Endothelial cell of umbilical vein (primary cell): ENCODE measurements at regions not wholly inside any gene's neighbourhood (a gene's known extent, or its start where the extent isn't known, plus 50 kb on each side); places are given as distances from the start of the nearest gene placed in this dataset.

Experiments used
- BruUV-seq: library from RNA; stranded (reverse); fragments of 400-500 nt; replicated peaks from 2 replicates; lab custom pipeline; 2021; lab: Mats Ljungman, UMichigan
- CTCF ChIA-PET: fragments of 300-600, 350-600 bp; sonication (Branson Sonifier 250); formaldehyde crosslinking; loops from one replicate; lab custom pipeline; 2021; ENCODE audit warnings: antibody characterized with exemption, inconsistent platforms; lab: Charles Lee
- POLR2A ChIA-PET: fragments of 300-600, 350-600 bp; sonication (Branson Sonifier 250); formaldehyde crosslinking; loops from one replicate; lab custom pipeline; 2021; ENCODE audit warnings: antibody characterized with exemption, inconsistent platforms; lab: Charles Lee
- DNase-seq: peaks from one replicate; pipeline ENCODE4 v3.0.0-alpha.2; 2011; ENCODE audit warnings: low read depth, low spot score
- FAIRE-seq: peaks from 2 replicates; lab custom pipeline; 2011; peaks lifted over from hg19 to GRCh38; lab: Jason Lieb, UNC
- H2AFZ ChIP-seq: 2 replicates; pipeline ENCODE4 v1.6.0; 2012; ENCODE audit warnings: low read depth, low read length, control low read depth, inconsistent platforms
- H3K27ac ChIP-seq: 2 replicates; pipeline ENCODE4 v1.5.1; 2011; ENCODE audit warnings: low read depth, mild to moderate bottlenecking, control low read depth, low read length, moderate library complexity; ENCODE audit not compliant: insufficient read depth
- H3K27me3 ChIP-seq, 2 experiments: 2 replicates each; pipeline versions ENCODE4 v1.6.0 to v1.6.1; 2011; ENCODE audit warnings: low read length in 2 of 2, mixed read lengths in 1 of 2; ENCODE audit not compliant: control insufficient read depth in 2 of 2, insufficient read depth in 2 of 2
- H3K36me3 ChIP-seq, 2 experiments: 2 replicates in 1 of 2; 3 replicates in 1 of 2; pipeline ENCODE4 v1.5.1; 2011; ENCODE audit warnings: low read length in 2 of 2, mild to moderate bottlenecking in 1 of 2, moderate library complexity in 1 of 2; ENCODE audit not compliant: control insufficient read depth in 2 of 2, insufficient read depth in 2 of 2; ENCODE audit errors: extremely low read depth in 1 of 2
- H3K4me1 ChIP-seq: 3 replicates; pipeline ENCODE4 v1.5.1; 2011; ENCODE audit warnings: mild to moderate bottlenecking, low read length; ENCODE audit not compliant: control insufficient read depth, insufficient read depth; ENCODE audit errors: extremely low read depth
- H3K4me2 ChIP-seq: 2 replicates; pipeline ENCODE4 v1.6.1; 2011; ENCODE audit warnings: low read length, control low read depth, mixed read lengths; ENCODE audit not compliant: insufficient read depth
- H3K4me3 ChIP-seq, 3 experiments: fragments of 200-600 bp in 1 of 3; sonication (generic), shearing (Covaris generic) in 1 of 3; replicated peaks in 1 of 3; 2 replicates each; pipeline ENCODE4 v1.5.1; 2011 to 2016; ENCODE audit warnings: control low read depth in 3 of 3, low read length in 3 of 3, mild to moderate bottlenecking in 2 of 3, inconsistent platforms in 1 of 3, low read depth in 1 of 3, moderate library complexity in 1 of 3; ENCODE audit not compliant: insufficient read depth in 1 of 3
- H3K79me2 ChIP-seq: 2 replicates; pipeline ENCODE4 v1.6.0; 2012; ENCODE audit warnings: low read length, inconsistent platforms; ENCODE audit not compliant: control insufficient read depth, insufficient read depth
- H3K9ac ChIP-seq: replicated peaks from 2 replicates; pipeline ENCODE3; 2011; ENCODE audit warnings: low read length, control low read depth; ENCODE audit not compliant: insufficient read depth; ENCODE audit errors: extremely low read depth
- H3K9me1 ChIP-seq: replicated peaks from 3 replicates; pipeline ENCODE4 v1.6.0; 2011; ENCODE audit warnings: mild to moderate bottlenecking, low read length; ENCODE audit not compliant: control insufficient read depth, insufficient read depth; ENCODE audit errors: extremely low read depth
- H3K9me3 ChIP-seq: replicated peaks from 2 replicates; pipeline ENCODE4 v1.5.1; 2012; ENCODE audit warnings: low read length, inconsistent platforms; ENCODE audit not compliant: control insufficient read depth, insufficient read depth
- H4K20me1 ChIP-seq: replicated peaks from 2 replicates; pipeline ENCODE3; 2011; ENCODE audit warnings: mild to moderate bottlenecking, low read length; ENCODE audit not compliant: control insufficient read depth, insufficient read depth; ENCODE audit errors: extremely low read depth
- EZH2 ChIP-seq: IDR thresholded peaks from 2 replicates; pipeline ENCODE4 v1.6.1; 2012; ENCODE audit warnings: borderline replicate concordance, low read depth, mild to moderate bottlenecking, moderate library complexity, low read length, inconsistent platforms; ENCODE audit not compliant: severe bottlenecking
- FOS ChIP-seq: IDR thresholded peaks from 2 replicates; pipeline ENCODE4 v1.6.1; 2011; ENCODE audit warnings: mild to moderate bottlenecking, low read length, moderate library complexity, borderline replicate concordance; ENCODE audit not compliant: insufficient read depth
- GATA2 ChIP-seq: IDR thresholded peaks from 2 replicates; pipeline ENCODE4 v1.7.0; 2011; ENCODE audit warnings: low read depth, mild to moderate bottlenecking, moderate library complexity, mixed read lengths, low read length; ENCODE audit not compliant: insufficient read length, insufficient read depth
- JUN ChIP-seq: IDR thresholded peaks from 2 replicates; pipeline ENCODE4 v1.6.1; 2011; ENCODE audit warnings: borderline replicate concordance, low read depth; ENCODE audit not compliant: insufficient read length, insufficient read depth
- MAX ChIP-seq: IDR thresholded peaks from 2 replicates; pipeline ENCODE4 v1.6.1; 2011; ENCODE audit not compliant: insufficient read depth, insufficient read length
- MYC ChIP-seq: IDR thresholded peaks from one replicate; pipeline ENCODE4 v1.6.1; 2011; ENCODE audit warnings: mild to moderate bottlenecking, low read depth, low read length
- POLR2A ChIP-seq: IDR thresholded peaks from 2 replicates; pipeline ENCODE4 v1.6.1; 2012; ENCODE audit warnings: low read depth, mild to moderate bottlenecking, control low read depth, low read length
- POLR2AphosphoS5 ChIP-seq: IDR thresholded peaks from 2 replicates; pipeline ENCODE4 v1.6.1; 2012; ENCODE audit warnings: low read depth, mild to moderate bottlenecking, control low read depth, low read length, moderate library complexity; ENCODE audit not compliant: insufficient read depth
- dilution Hi-C: fragments of 300-500 bp; cut with MboI; formaldehyde crosslinking; loops from one replicate; pipeline ENCODE4 v1.15.0; 2019; ENCODE audit warnings: low sequenced_read_pairs; ENCODE audit not compliant: extremely low pct_ligation_motif_present
- intact Hi-C: fragments of 100-400 bp; cut with micrococcal nuclease; formaldehyde crosslinking; loops from one replicate; pipeline ENCODE4 v1.10.0; 2022
- TF ChIP-seq, protein P1 (sequence below), 2 donors: IDR thresholded peaks; 1 replicate in 1 of 2; 2 replicates in 1 of 2; pipeline ENCODE4 v1.5.1; 2011; ENCODE audit warnings: low read length in 2 of 2, mild to moderate bottlenecking in 2 of 2, moderate library complexity in 2 of 2, control low read depth in 1 of 2, inconsistent platforms in 1 of 2, low read depth in 1 of 2; ENCODE audit not compliant: insufficient read depth in 1 of 2; ENCODE audit errors: extremely low read depth in 1 of 2

DNA sequence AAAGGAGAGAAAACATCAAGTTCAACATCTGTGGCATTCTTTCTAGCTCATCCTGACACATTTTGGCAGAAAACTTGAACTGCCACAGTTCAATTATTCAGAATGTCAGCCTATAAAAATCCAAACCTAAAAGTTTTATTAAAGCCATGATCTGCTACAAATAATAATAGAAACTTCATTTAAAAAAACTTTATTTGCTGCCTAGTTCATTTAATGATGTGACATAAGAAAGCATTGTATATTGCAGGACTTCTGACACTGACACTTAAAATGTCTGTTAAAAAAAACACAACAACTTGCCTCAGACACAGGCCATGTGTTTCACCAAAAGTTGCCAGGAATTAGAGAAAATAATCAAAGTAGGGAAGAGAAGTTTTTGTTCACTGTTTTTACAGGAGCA, 88.3 kb upstream of the HTR1E start:
- no peak overlapping the region for H3K4me3 ChIP-seq
- DNase-seq = no peak
- no peaks in the 10 kb centered on the region for H3K9me1 ChIP-seq
- CTCF ChIA-PET = no interaction called here
- H3K4me1 ChIP-seq = no peaks in the 10 kb centered on the region
- no peak overlapping the region for H3K9ac ChIP-seq
- no peaks in the 10 kb centered on the region for H4K20me1 ChIP-seq
- peaks cover 2% of the 10 kb centered on the region for H3K9me3 ChIP-seq
- no peak overlapping the region for H3K4me2 ChIP-seq
- TF ChIP-seq JUN = no peak
- TF ChIP-seq, protein P1, sequence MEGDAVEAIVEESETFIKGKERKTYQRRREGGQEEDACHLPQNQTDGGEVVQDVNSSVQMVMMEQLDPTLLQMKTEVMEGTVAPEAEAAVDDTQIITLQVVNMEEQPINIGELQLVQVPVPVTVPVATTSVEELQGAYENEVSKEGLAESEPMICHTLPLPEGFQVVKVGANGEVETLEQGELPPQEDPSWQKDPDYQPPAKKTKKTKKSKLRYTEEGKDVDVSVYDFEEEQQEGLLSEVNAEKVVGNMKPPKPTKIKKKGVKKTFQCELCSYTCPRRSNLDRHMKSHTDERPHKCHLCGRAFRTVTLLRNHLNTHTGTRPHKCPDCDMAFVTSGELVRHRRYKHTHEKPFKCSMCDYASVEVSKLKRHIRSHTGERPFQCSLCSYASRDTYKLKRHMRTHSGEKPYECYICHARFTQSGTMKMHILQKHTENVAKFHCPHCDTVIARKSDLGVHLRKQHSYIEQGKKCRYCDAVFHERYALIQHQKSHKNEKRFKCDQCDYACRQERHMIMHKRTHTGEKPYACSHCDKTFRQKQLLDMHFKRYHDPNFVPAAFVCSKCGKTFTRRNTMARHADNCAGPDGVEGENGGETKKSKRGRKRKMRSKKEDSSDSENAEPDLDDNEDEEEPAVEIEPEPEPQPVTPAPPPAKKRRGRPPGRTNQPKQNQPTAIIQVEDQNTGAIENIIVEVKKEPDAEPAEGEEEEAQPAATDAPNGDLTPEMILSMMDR (IDR thresholded peaks at IDR 0.05; ENCODE audit: extremely low read depth in 1 of 2, insufficient read depth in 1 of 2, low read depth in 1 of 2, low read length in 2 of 2) = no peak
- no peak for TF ChIP-seq EZH2
- TF ChIP-seq FOS = no peak
- no peak for TF ChIP-seq POLR2AphosphoS5
- no peak for TF ChIP-seq MAX
- TF ChIP-seq MYC = no peak
- TF ChIP-seq POLR2A = no peak
- no peak for TF ChIP-seq GATA2
- no peaks in the 10 kb centered on the region for H3K36me3 ChIP-seq
- intact Hi-C loops = no loop called here
- no peak for FAIRE-seq
- BruUV-seq = no TSS peak
- POLR2A ChIA-PET = no interaction called here
- dilution Hi-C loops = no loop called here
- no peak overlapping the region for H3K27ac ChIP-seq
- H3K79me2 ChIP-seq = no peaks in the 10 kb centered on the region
- no peak overlapping the region for H2AFZ ChIP-seq
- H3K27me3 ChIP-seq = no peaks in the 10 kb centered on the region
